Upper lobe of left lung (tissue), 6 donors: ENCODE measurements at regions not wholly inside any gene's neighbourhood (a gene's known extent, or its start where the extent isn't known, plus 50 kb on each side); places are given as distances from the start of the nearest gene placed in this dataset.

Experiments
- ATAC-seq, 2 donors: fragments of 200-7000 bp; cut with Tn5 transposase; one replicate each; pipeline ENCODE4 v1.9.1; 2022; ENCODE audit warnings: mild to moderate bottlenecking in 2 of 2, moderate library complexity in 2 of 2; ENCODE audit not compliant: low FRiP score in 2 of 2
- DNase-seq, 2 donors: peaks; one replicate each; pipeline ENCODE4 v3.0.0-alpha.2; 2019 to 2020
- H3K27ac ChIP-seq, 4 donors: fragments of 200-600 bp; sonication (generic); one replicate each; pipeline ENCODE4 v1.5.1; 2016 to 2019
- H3K27me3 ChIP-seq, 4 donors: fragments of 200-600 bp; sonication (generic); one replicate each; pipeline ENCODE4 v1.5.1; 2017 to 2019
- H3K36me3 ChIP-seq, 4 donors: fragments of 200-600 bp; sonication (generic); one replicate each; pipeline ENCODE4 v1.5.1; 2016 to 2019
- H3K4me1 ChIP-seq, 4 donors: fragments of 200-600 bp; sonication (generic); one replicate each; pipeline ENCODE4 v1.5.1; 2018 to 2019
- H3K4me3 ChIP-seq, 4 donors: fragments of 200-600 bp; sonication (generic); one replicate each; pipeline ENCODE4 v1.5.1; 2017 to 2019; ENCODE audit warnings: mild to moderate bottlenecking in 2 of 4, moderate library complexity in 1 of 4
- H3K9me3 ChIP-seq, 4 donors: fragments of 200-600 bp; sonication (generic); one replicate each; pipeline ENCODE4 v1.5.1; 2018 to 2019
- CTCF ChIP-seq, 6 experiments: fragments of 450-650 bp in 4 of 6; fragments of 200-600 bp in 2 of 6; sonication (generic) in 2 of 6; IDR thresholded peaks; one replicate each; pipeline ENCODE4 v1.5.1; 2016 to 2019; ENCODE audit warnings: antibody characterized with exemption in 6 of 6
- EP300 ChIP-seq, 4 donors: sonication (generic); formaldehyde crosslinking; IDR thresholded peaks; one replicate each; pipeline ENCODE4 v1.5.1; 2017; ENCODE audit warnings: antibody characterized with exemption in 4 of 4, control low read depth in 2 of 4
- POLR2A ChIP-seq, 4 donors: fragments of 450-650 bp; IDR thresholded peaks; one replicate each; pipeline ENCODE4 v1.5.1; 2016 to 2017; ENCODE audit warnings: antibody characterized with exemption in 4 of 4, mild to moderate bottlenecking in 2 of 4
- POLR2AphosphoS5 ChIP-seq, 2 donors: sonication (generic); formaldehyde crosslinking; IDR thresholded peaks; one replicate each; pipeline ENCODE4 v1.5.1; 2017; ENCODE audit warnings: antibody characterized with exemption in 2 of 2
- WGBS, 2 donors: methylation state at CpG; one replicate each; pipeline ENCODE4 v1.1.5; 2017 to 2018; 5-methylcytosine and 5-hydroxymethylcytosine counted together
- donor health status: DM: no; HTN: no; CAD: no; lungs with moderate emphysema.
- donor health status: DM: no; HTN: yes; CAD: no; lungs with severe emphysema.

GRCh38 chr16:87169509-87169995 lies 147.6 kb downstream of the C16orf95 start:
- Histone ChIP-seq H3K9me3 (no peaks in the 10 kb centered on the region), H3K4me1 (no peaks in the 10 kb centered on the region), H3K27me3 (no peaks in the 10 kb centered on the region), H3K27ac (no peak overlapping the region), H3K4me3 (no peak overlapping the region), H3K36me3 (no peaks in the 10 kb centered on the region)
- ATAC-seq (no peak), DNase-seq (no peak)
- WGBS, 2 donors: 76 to 78% methylated on average over 14 of the region's 14 CpGs
- no peak for TF ChIP-seq POLR2A (IDR thresholded peaks at IDR 0.05)
- TF ChIP-seq EP300 (IDR thresholded peaks at IDR 0.05): no peak
- no peak for TF ChIP-seq POLR2AphosphoS5 (IDR thresholded peaks at IDR 0.05)
- TF ChIP-seq CTCF (IDR thresholded peaks at IDR 0.05): no peak

- H3K36me3 ChIP-seq: no peaks in the 10 kb centered on the region
- H3K27ac ChIP-seq: no peak overlapping the region
- TF ChIP-seq CTCF (IDR thresholded peaks at IDR 0.05) (no peak), POLR2A (IDR thresholded peaks at IDR 0.05) (no peak), EP300 (IDR thresholded peaks at IDR 0.05) (no peak), POLR2AphosphoS5 (IDR thresholded peaks at IDR 0.05) (no peak)
- no peaks in the 10 kb centered on the region for H3K27me3 ChIP-seq
- H3K4me1 ChIP-seq: no peaks in the 10 kb centered on the region
- H3K4me3 ChIP-seq: no peak overlapping the region
- no peaks in the 10 kb centered on the region for H3K9me3 ChIP-seq
- WGBS, 2 donors: 91 to 94% methylated on average over 5 of the region's 5 CpGs
- no peak for ATAC-seq
- no peak for DNase-seq
These were observed 146.9 kb downstream of the C16orf95 start for GRCh38 chr16:87170310-87170709.

- H3K27me3 ChIP-seq: no peaks in the 10 kb centered on the region
- DNase-seq (no peak), ATAC-seq (no peak)
- H3K4me1 ChIP-seq: no peaks in the 10 kb centered on the region
- H3K27ac ChIP-seq: no peak overlapping the region
- no peaks in the 10 kb centered on the region for H3K9me3 ChIP-seq
- H3K4me3 ChIP-seq: no peak overlapping the region
- no peaks in the 10 kb centered on the region for H3K36me3 ChIP-seq
- TF ChIP-seq POLR2AphosphoS5 (IDR thresholded peaks at IDR 0.05) (no peak), CTCF (IDR thresholded peaks at IDR 0.05) (no peak), EP300 (IDR thresholded peaks at IDR 0.05) (no peak), POLR2A (IDR thresholded peaks at IDR 0.05) (no peak)
- WGBS, 2 donors: 93 to 95% methylated on average over 11 of the region's 11 CpGs
These were observed 145.5 kb downstream of the C16orf95 start for GRCh38 chr16:87171723-87172122.

GRCh38 chr16:87172632-87173031 lies 144.6 kb downstream of the C16orf95 start:
- no peak overlapping the region for H3K4me3 ChIP-seq
- H3K27ac ChIP-seq: no peak overlapping the region
- WGBS, 2 donors: 88 to 90% methylated on average over 6 of the region's 6 CpGs
- DNase-seq: no peak
- no peaks in the 10 kb centered on the region for H3K4me1 ChIP-seq
- no peaks in the 10 kb centered on the region for H3K36me3 ChIP-seq
- no peaks in the 10 kb centered on the region for H3K9me3 ChIP-seq
- H3K27me3 ChIP-seq: no peaks in the 10 kb centered on the region
- TF ChIP-seq CTCF (IDR thresholded peaks at IDR 0.05): no peak
- TF ChIP-seq POLR2AphosphoS5 (IDR thresholded peaks at IDR 0.05): no peak
- no peak for TF ChIP-seq POLR2A (IDR thresholded peaks at IDR 0.05)
- TF ChIP-seq EP300 (IDR thresholded peaks at IDR 0.05): no peak
- ATAC-seq: no peak

GRCh38 chr16:87173294-87173893 lies 143.8 kb downstream of the C16orf95 start:
- ATAC-seq (peak in 1 of 2 donors; percentile 46), DNase-seq (peak in 1 of 2 donors; percentile 52)
- Histone ChIP-seq H3K4me1 (no peaks in the 10 kb centered on the region), H3K27me3 (no peaks in the 10 kb centered on the region), H3K9me3 (no peaks in the 10 kb centered on the region), H3K27ac (no peak overlapping the region), H3K36me3 (no peaks in the 10 kb centered on the region), H3K4me3 (no peak overlapping the region)
- TF ChIP-seq CTCF (IDR thresholded peaks at IDR 0.05): no peak
- no peak for TF ChIP-seq EP300 (IDR thresholded peaks at IDR 0.05)
- no peak for TF ChIP-seq POLR2AphosphoS5 (IDR thresholded peaks at IDR 0.05)
- TF ChIP-seq POLR2A (IDR thresholded peaks at IDR 0.05): no peak
- WGBS, 2 donors: 51 to 61% methylated on average over 9 to 10 of the region's 10 CpGs
